Prostate gland (tissue), 2 donors: ENCODE measurements at regions not wholly inside any gene's neighbourhood (a gene's known extent, or its start where the extent isn't known, plus 50 kb on each side); places are given as distances from the start of the nearest gene placed in this dataset.

Source experiments
- CTCF ChIP-seq, 4 experiments: fragments of 200-600 bp in 2 of 4; fragments of 450-650 bp in 2 of 4; sonication (generic) in 2 of 4; IDR thresholded peaks; 1 replicate in 3 of 4; 2 replicates in 1 of 4; pipeline ENCODE4 v1.5.1; 2016 to 2019; ENCODE audit warnings: antibody characterized with exemption in 4 of 4, mild to moderate bottlenecking in 2 of 4, moderate library complexity in 2 of 4
- POLR2A ChIP-seq: fragments of 450-650 bp; IDR thresholded peaks from one replicate; pipeline ENCODE4 v1.6.1; 2016; ENCODE audit warnings: antibody characterized with exemption, mild to moderate bottlenecking
- POLR2AphosphoS5 ChIP-seq: sonication (generic); formaldehyde crosslinking; IDR thresholded peaks from one replicate; pipeline ENCODE4 v1.6.1; 2017; ENCODE audit warnings: antibody characterized with exemption

- TF ChIP-seq CTCF (IDR thresholded peaks at IDR 0.05) (no peak), POLR2A (no peak), POLR2AphosphoS5 (no peak)
Measured at GRCh38 chr5:163978897-163979296, 473.5 kb downstream of the MAT2B start.
